Left ventricle myocardium inferior (tissue), 1 donor: ENCODE measurements at regions not wholly inside any gene's neighbourhood (a gene's known extent, or its start where the extent isn't known, plus 50 kb on each side); places are given as distances from the start of the nearest gene placed in this dataset.

Experiments
- DNase-seq: peaks from one replicate; pipeline ENCODE4 v3.0.0-alpha.2; 2020
- H3K27ac ChIP-seq: fragments of 200-600 bp; replicated peaks from 2 replicates; pipeline ENCODE4 v1.8.0; 2021
- H3K27me3 ChIP-seq: fragments of 200-600 bp; 2 replicates; pipeline ENCODE4 v1.8.0; 2021; ENCODE audit warnings: low read depth
- H3K36me3 ChIP-seq: fragments of 200-600 bp; 2 replicates; pipeline ENCODE4 v1.8.0; 2021
- H3K4me1 ChIP-seq: fragments of 200-600 bp; 2 replicates; pipeline ENCODE4 v1.8.0; 2021
- H3K4me3 ChIP-seq: fragments of 200-600 bp; 2 replicates; pipeline ENCODE4 v1.8.0; 2021; ENCODE audit warnings: mild to moderate bottlenecking, moderate library complexity
- H3K9me3 ChIP-seq: fragments of 200-600 bp; replicated peaks from 2 replicates; pipeline ENCODE4 v1.8.0; 2021
- CTCF ChIP-seq: fragments of 200-600 bp; IDR thresholded peaks from 2 replicates; pipeline ENCODE4 v1.8.0; 2021; ENCODE audit warnings: antibody characterized with exemption, mild to moderate bottlenecking, borderline replicate concordance
- intact Hi-C: fragments of 100-400 bp; cut with micrococcal nuclease; formaldehyde crosslinking; loops from one replicate; pipeline ENCODE4 v1.11.0; 2022
- donor health status: DM: no; HTN: yes; CAD: no; lungs with severe emphysema.

DNA sequence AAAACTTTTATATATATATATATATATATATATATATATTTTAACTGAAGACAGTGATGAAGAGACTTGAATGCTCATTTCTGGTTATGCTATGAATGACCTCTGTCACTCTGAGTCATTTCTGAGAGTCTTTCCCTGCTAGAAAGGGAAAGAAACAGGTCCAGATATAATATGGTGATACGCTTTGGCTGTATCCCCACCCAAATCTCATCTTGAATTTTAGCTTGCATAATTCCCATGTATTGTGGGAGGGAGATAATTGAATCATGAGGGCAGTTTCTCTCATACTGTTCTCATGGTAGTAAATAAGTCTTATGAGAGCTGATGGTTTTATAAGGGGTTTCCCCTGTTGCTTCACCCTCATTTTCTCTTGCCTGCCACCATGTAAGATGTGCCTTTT is 254.1 kb upstream of the IGFBP7 start:
- Histone ChIP-seq H3K36me3 (no peaks in the 10 kb centered on the region), H3K27ac (no peak overlapping the region), H3K27me3 (peaks cover 4% of the 10 kb centered on the region), H3K9me3 (peaks cover 8% of the 10 kb centered on the region), H3K4me1 (no peaks in the 10 kb centered on the region), H3K4me3 (no peak overlapping the region)
- intact Hi-C loops, result no loop called here
- DNase-seq, result no peak
- TF ChIP-seq CTCF, result no peak

GRCh38 chr4:57363346-57363745 is 253.2 kb upstream of the IGFBP7 start:
- no peak for TF ChIP-seq CTCF
- Histone ChIP-seq H3K4me1 (no peaks in the 10 kb centered on the region), H3K4me3 (no peak overlapping the region), H3K27ac (no peak overlapping the region), H3K36me3 (no peaks in the 10 kb centered on the region), H3K27me3 (peaks cover 4% of the 10 kb centered on the region), H3K9me3 (peaks cover 5% of the 10 kb centered on the region)
- intact Hi-C loops, result no loop called here
- DNase-seq, result no peak

DNA sequence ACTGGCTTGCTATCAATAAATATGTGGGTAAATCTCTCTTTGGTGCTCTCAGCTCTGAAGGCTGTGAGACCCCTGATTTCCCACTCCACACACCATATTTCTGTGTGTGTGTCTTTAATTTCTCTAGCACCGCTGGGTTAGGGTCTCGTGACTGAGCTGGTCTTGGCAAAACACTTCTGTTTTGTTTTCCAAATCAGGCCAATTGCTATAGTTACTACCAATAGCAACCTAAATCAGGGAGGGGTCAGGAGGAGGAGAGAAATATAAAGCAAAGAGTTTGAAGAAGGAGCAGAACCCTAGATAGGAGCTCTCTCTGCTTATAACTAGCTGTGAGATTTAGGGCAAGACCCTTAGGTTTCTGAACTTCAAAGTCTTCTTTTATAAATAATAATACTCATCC is 250.5 kb upstream of the IGFBP7 start:
- Histone ChIP-seq H3K4me1 (no peaks in the 10 kb centered on the region), H3K27me3 (peaks cover 4% of the 10 kb centered on the region), H3K4me3 (no peak overlapping the region), H3K27ac (no peak overlapping the region), H3K9me3 (no peaks in the 10 kb centered on the region), H3K36me3 (no peaks in the 10 kb centered on the region)
- intact Hi-C loops, result no loop called here
- DNase-seq, result no peak
- no peak for TF ChIP-seq CTCF

DNA sequence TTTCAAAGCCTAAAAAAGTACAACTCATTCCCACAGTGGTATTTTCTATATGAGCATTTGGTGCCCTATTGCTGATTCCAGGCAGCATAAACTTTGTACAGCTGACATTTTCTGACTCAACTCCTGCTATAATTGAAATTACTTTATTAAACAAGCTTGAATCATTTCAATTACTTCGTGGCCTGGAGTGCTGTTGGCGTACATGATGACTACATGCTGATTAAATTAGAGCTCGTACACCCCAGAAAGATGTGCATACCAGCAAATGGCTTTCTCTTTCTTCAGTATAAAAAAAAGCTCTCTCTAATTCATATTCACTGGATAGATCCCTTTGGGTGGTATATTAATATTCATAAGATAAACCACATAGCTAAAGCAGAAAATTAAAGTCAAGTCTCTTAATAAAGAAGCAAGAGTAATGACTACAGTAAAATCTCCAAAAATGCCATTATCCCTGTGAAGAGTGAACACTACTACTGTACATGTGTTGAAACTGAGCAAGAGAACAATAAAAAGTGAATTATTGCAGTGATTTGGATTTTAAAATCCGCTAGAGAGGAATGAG is 245.0 kb upstream of the IGFBP7 start:
- Histone ChIP-seq H3K27ac (no peak overlapping the region), H3K9me3 (no peaks in the 10 kb centered on the region), H3K4me1 (no peaks in the 10 kb centered on the region), H3K4me3 (no peak overlapping the region), H3K36me3 (no peaks in the 10 kb centered on the region), H3K27me3 (peaks cover 1% of the 10 kb centered on the region)
- DNase-seq, result no peak
- TF ChIP-seq CTCF, result no peak
- intact Hi-C loops, result no loop called here

DNA sequence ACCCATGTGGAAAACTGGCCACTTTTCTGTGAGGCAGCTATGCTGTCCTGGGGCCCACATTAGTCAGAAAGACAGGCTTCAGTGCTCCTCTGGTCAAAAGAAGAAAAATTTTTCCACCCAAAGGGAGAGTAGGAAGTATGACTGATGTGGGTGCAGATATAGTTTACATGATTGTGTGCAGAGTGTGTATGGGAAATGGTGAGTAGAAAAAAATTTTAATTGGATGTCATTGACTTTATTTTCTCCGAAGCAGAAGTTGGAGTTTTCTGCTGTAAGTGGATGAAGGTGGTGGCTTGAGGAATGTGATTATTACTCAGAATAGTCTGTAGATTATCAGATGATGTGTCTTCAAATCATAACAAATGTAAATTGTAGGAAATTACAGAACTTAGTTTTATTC is 241.5 kb upstream of the IGFBP7 start:
- intact Hi-C loops, result no loop called here
- no peaks in the 10 kb centered on the region for H3K27me3 ChIP-seq
- no peaks in the 10 kb centered on the region for H3K36me3 ChIP-seq
- TF ChIP-seq CTCF, result no peak
- H3K4me1 ChIP-seq, result no peaks in the 10 kb centered on the region
- no peak for DNase-seq
- H3K4me3 ChIP-seq, result no peak overlapping the region
- H3K27ac ChIP-seq, result no peak overlapping the region
- no peaks in the 10 kb centered on the region for H3K9me3 ChIP-seq

- DNase-seq, result no peak
- Histone ChIP-seq H3K4me1 (no peaks in the 10 kb centered on the region), H3K36me3 (no peaks in the 10 kb centered on the region), H3K27me3 (no peaks in the 10 kb centered on the region), H3K9me3 (no peaks in the 10 kb centered on the region), H3K4me3 (no peak overlapping the region), H3K27ac (no peak overlapping the region)
- TF ChIP-seq CTCF, result no peak
- intact Hi-C loops, result no loop called here
These were observed 234.1 kb upstream of the IGFBP7 start for GRCh38 chr4:57344296-57344695.
